ENCODE measurements at regions not wholly inside any gene's neighbourhood (a gene's known extent, or its start where the extent isn't known, plus 50 kb on each side); places are given as distances from the start of the nearest gene placed in this dataset.

DNA sequence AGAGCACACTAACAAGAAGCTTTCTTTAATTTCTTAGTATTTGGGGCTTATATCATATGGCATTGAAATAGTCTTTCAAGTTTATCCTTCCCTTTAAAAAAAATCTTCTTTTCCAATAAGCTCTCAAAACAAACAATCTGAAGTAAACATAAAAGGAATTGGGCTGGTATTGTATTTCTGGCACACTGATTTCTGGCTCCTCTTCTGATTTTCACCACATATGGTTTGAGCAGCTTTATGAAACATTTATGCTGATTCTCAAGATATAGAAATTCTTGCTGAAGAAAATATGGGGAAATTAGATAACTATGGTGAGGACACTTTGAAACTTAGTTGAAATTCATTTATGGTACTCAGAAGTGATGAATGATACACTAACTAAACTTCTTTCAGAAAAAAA, 467.2 kb downstream of the TFAP2B start:
- TF ChIP-seq, protein P1, sequence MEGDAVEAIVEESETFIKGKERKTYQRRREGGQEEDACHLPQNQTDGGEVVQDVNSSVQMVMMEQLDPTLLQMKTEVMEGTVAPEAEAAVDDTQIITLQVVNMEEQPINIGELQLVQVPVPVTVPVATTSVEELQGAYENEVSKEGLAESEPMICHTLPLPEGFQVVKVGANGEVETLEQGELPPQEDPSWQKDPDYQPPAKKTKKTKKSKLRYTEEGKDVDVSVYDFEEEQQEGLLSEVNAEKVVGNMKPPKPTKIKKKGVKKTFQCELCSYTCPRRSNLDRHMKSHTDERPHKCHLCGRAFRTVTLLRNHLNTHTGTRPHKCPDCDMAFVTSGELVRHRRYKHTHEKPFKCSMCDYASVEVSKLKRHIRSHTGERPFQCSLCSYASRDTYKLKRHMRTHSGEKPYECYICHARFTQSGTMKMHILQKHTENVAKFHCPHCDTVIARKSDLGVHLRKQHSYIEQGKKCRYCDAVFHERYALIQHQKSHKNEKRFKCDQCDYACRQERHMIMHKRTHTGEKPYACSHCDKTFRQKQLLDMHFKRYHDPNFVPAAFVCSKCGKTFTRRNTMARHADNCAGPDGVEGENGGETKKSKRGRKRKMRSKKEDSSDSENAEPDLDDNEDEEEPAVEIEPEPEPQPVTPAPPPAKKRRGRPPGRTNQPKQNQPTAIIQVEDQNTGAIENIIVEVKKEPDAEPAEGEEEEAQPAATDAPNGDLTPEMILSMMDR (IDR thresholded peaks at IDR 0.05; ENCODE audit: low read depth, low read length, poor library complexity, severe bottlenecking), result no peak
- TF ChIP-seq EZH2phosphoT487 (IDR thresholded peaks at IDR 0.05; ENCODE audit: borderline replicate concordance, low read length), result no peak
